OCI-LY3 (cell line): ENCODE measurements at regions not wholly inside any gene's neighbourhood (a gene's known extent, or its start where the extent isn't known, plus 50 kb on each side); places are given as distances from the start of the nearest gene placed in this dataset.
"Not testable (repeated sequence)": the region's sequence is repeated elsewhere in the genome, so short reads cannot be mapped to it uniquely, and the experiment has no call there.

Experiments used
- CTCF ChIP-seq: fragments of 200-600, 300-600 bp; sonication (generic); IDR thresholded peaks from 2 replicates; pipeline ENCODE4 v1.5.1; 2014; ENCODE audit warnings: antibody characterized with exemption, low read length, low read depth
- EZH2phosphoT487 ChIP-seq: fragments of 200-600 bp; shearing (Covaris generic); IDR thresholded peaks from 2 replicates; pipeline ENCODE4 v1.6.1; 2018; ENCODE audit warnings: antibody characterized with exemption, mixed run types, low read depth

- TF ChIP-seq CTCF, EZH2phosphoT487: not testable (repeated sequence)
Observed at GRCh38 chr5:25407365-25407764, 762.6 kb upstream of the CDH10 start.
